Loucy (cell line): ENCODE measurements at regions not wholly inside any gene's neighbourhood (a gene's known extent, or its start where the extent isn't known, plus 50 kb on each side); places are given as distances from the start of the nearest gene placed in this dataset.

Source experiments
- H2AFZ ChIP-seq: fragments of 200-600 bp; sonication (generic); 2 replicates; pipeline ENCODE4 v1.6.0; 2016; ENCODE audit warnings: antibody characterized with exemption, mild to moderate bottlenecking, low read length, moderate library complexity
- H3F3A ChIP-seq: fragments of 200-600 bp; 2 replicates; pipeline ENCODE4 v1.6.0; 2016; ENCODE audit warnings: antibody characterized with exemption, low read depth, mild to moderate bottlenecking
- H3K27me3 ChIP-seq: fragments of 200-600 bp; sonication (generic); 2 replicates; pipeline ENCODE4 v1.6.1; 2014; ENCODE audit warnings: low read length, mild to moderate bottlenecking; ENCODE audit not compliant: insufficient read depth, poor library complexity, severe bottlenecking
- H3K36me3 ChIP-seq: fragments of 200-600 bp; sonication (generic); 2 replicates; pipeline ENCODE4 v1.6.1; 2016; ENCODE audit warnings: low read length; ENCODE audit not compliant: insufficient read depth
- H3K4me1 ChIP-seq: fragments of 200-600 bp; sonication (generic); 2 replicates; pipeline ENCODE4 v1.5.1; 2014; ENCODE audit warnings: low read length, mild to moderate bottlenecking; ENCODE audit not compliant: insufficient read depth, poor library complexity, severe bottlenecking
- H3K4me2 ChIP-seq: fragments of 200-600 bp; sonication (generic); 2 replicates; pipeline ENCODE4 v1.6.0; 2014; ENCODE audit warnings: antibody characterized with exemption, low read length, low read depth, mild to moderate bottlenecking; ENCODE audit not compliant: poor library complexity, severe bottlenecking
- H3K4me3 ChIP-seq: fragments of 200-600 bp; sonication (generic); 2 replicates; pipeline ENCODE4 v1.5.1; 2014; ENCODE audit warnings: low read length, mild to moderate bottlenecking, mixed read lengths; ENCODE audit not compliant: poor library complexity, severe bottlenecking
- H3K79me2 ChIP-seq: fragments of 200-600 bp; sonication (generic); 2 replicates; pipeline ENCODE4 v1.6.1; 2014; ENCODE audit warnings: low read length; ENCODE audit not compliant: insufficient read depth
- H3K9ac ChIP-seq: fragments of 200-600 bp; sonication (generic); 2 replicates; pipeline ENCODE4 v1.6.0; 2014; ENCODE audit warnings: mild to moderate bottlenecking, low read depth, low read length, moderate library complexity; ENCODE audit not compliant: poor library complexity, severe bottlenecking
- H3K9me2 ChIP-seq: fragments of 200-600 bp; sonication (generic); replicated peaks from 2 replicates; pipeline ENCODE4 v1.6.1; 2016; ENCODE audit warnings: low read depth, low read length, mixed read lengths
- H3K9me3 ChIP-seq: fragments of 200-600 bp; sonication (generic); 2 replicates; pipeline ENCODE4 v1.6.1; 2014; ENCODE audit warnings: mild to moderate bottlenecking, antibody characterized with exemption, low read length, low read depth; ENCODE audit not compliant: insufficient read depth
- H4K20me1 ChIP-seq: fragments of 200-600 bp; sonication (generic); 2 replicates; pipeline ENCODE4 v1.6.0; 2014; ENCODE audit warnings: antibody characterized with exemption, low read length, mild to moderate bottlenecking; ENCODE audit not compliant: insufficient read depth, poor library complexity, severe bottlenecking
- EZH2phosphoT487 ChIP-seq: fragments of 200-600 bp; IDR thresholded peaks from 2 replicates; pipeline ENCODE4 v1.6.1; 2018; ENCODE audit warnings: antibody characterized with exemption, mild to moderate bottlenecking, moderate library complexity, borderline replicate concordance
- TF ChIP-seq, protein P1 (sequence below): fragments of 200-600 bp; sonication (generic); conservative IDR thresholded peaks from 2 replicates; pipeline ENCODE4 v1.5.1; 2014; ENCODE audit warnings: mild to moderate bottlenecking, antibody characterized with exemption, low read length

DNA sequence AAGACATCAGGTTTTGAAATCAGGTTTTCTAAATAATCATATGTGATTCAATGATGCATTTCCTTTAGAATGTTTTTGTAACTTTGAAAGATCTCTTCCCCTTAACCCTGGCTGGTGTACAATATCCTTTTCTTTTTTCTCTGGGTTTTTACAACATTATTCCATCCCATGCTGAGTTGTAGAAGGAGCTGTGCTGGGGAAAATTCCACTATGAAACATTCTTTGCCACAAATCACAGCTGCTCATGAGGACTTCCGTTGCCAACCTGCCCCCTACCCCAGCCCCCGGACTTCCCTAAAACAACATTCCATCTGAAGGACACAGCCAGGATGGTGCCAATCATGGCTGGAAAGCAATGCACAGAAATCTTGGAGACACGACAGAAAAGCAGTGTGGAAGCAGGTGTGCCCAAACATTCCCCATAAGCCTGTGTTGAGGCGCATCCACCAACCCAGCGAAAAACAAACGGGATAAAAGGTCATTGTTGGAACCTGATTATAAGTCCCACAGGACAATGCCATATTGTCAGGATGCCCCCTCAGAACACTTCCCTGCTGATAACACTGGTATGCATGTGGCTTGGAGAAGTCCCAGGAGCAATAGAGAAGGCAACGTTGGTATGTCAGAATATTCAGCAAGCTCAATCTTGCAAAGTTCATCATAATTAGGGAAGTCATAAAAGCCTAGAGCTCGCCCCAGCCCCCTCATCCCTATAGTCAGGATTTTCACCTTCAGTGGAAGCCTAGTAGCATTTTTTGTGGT is 475.0 kb downstream of the HS3ST3B1 start:
- TF ChIP-seq EZH2phosphoT487 = no peak
- TF ChIP-seq, protein P1, sequence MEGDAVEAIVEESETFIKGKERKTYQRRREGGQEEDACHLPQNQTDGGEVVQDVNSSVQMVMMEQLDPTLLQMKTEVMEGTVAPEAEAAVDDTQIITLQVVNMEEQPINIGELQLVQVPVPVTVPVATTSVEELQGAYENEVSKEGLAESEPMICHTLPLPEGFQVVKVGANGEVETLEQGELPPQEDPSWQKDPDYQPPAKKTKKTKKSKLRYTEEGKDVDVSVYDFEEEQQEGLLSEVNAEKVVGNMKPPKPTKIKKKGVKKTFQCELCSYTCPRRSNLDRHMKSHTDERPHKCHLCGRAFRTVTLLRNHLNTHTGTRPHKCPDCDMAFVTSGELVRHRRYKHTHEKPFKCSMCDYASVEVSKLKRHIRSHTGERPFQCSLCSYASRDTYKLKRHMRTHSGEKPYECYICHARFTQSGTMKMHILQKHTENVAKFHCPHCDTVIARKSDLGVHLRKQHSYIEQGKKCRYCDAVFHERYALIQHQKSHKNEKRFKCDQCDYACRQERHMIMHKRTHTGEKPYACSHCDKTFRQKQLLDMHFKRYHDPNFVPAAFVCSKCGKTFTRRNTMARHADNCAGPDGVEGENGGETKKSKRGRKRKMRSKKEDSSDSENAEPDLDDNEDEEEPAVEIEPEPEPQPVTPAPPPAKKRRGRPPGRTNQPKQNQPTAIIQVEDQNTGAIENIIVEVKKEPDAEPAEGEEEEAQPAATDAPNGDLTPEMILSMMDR = no peak
- H3K27me3 ChIP-seq = no peaks in the 10 kb centered on the region
- no peak overlapping the region for H3K9ac ChIP-seq
- H3K9me2 ChIP-seq = no peaks in the 10 kb centered on the region
- H3K4me3 ChIP-seq = no peak overlapping the region
- no peak overlapping the region for H2AFZ ChIP-seq
- H3K36me3 ChIP-seq = no peaks in the 10 kb centered on the region
- H3F3A ChIP-seq = no peaks in the 10 kb centered on the region
- no peaks in the 10 kb centered on the region for H3K4me1 ChIP-seq
- no peaks in the 10 kb centered on the region for H4K20me1 ChIP-seq
- no peak overlapping the region for H3K4me2 ChIP-seq
- H3K79me2 ChIP-seq = no peaks in the 10 kb centered on the region
- H3K9me3 ChIP-seq = no peaks in the 10 kb centered on the region

DNA sequence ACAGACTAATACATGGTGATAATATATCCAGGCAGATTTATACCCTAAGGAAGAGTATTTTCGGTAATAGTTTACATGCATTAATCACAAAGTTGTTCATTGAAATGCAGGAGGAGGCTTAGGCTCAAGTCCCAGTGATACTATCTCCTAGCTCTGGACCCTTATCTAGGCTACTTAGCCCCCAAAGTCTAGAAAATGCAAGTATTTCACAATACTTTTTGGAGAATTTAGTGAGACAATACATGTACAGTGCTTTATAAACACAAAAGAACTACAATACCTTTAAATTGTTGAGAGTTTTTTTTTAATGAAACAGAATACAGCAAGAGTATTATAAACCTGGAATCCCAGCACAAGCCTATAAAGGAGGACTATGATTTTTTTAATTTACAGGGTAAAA is 473.9 kb downstream of the HS3ST3B1 start:
- no peaks in the 10 kb centered on the region for H3K9me2 ChIP-seq
- no peaks in the 10 kb centered on the region for H3K79me2 ChIP-seq
- no peaks in the 10 kb centered on the region for H3K36me3 ChIP-seq
- no peak overlapping the region for H3K9ac ChIP-seq
- TF ChIP-seq EZH2phosphoT487 = no peak
- TF ChIP-seq, protein P1 = no peak
- H3K4me1 ChIP-seq = no peaks in the 10 kb centered on the region
- no peaks in the 10 kb centered on the region for H3K27me3 ChIP-seq
- H3F3A ChIP-seq = no peaks in the 10 kb centered on the region
- no peak overlapping the region for H3K4me3 ChIP-seq
- no peak overlapping the region for H2AFZ ChIP-seq
- no peaks in the 10 kb centered on the region for H4K20me1 ChIP-seq
- no peaks in the 10 kb centered on the region for H3K9me3 ChIP-seq
- no peak overlapping the region for H3K4me2 ChIP-seq

DNA sequence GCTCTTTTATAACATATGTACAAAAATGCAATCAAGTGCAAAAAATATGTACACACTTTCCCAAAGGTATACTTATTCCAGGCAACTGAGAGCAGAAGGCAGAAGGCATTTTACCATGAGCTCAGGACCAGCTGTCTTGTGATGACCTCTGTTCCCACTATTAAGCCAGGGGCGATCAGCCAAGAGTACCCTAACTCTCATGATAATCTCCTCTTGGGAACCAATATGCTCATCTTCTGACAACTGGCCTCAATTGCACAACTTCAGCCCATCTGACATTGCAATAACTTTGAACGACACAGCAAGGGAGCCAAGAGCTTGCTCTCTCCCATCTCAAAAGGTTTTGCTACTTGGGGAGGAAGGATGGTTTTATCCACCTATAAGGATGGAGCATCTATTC is 471.9 kb downstream of the HS3ST3B1 start:
- Histone ChIP-seq H3K9me2 (no peaks in the 10 kb centered on the region), H3K4me1 (no peaks in the 10 kb centered on the region), H3F3A (no peaks in the 10 kb centered on the region), H3K79me2 (no peaks in the 10 kb centered on the region), H3K27me3 (no peaks in the 10 kb centered on the region), H3K9me3 (no peaks in the 10 kb centered on the region), H3K4me2 (no peak overlapping the region), H3K9ac (no peak overlapping the region), H2AFZ (no peak overlapping the region), H4K20me1 (no peaks in the 10 kb centered on the region), H3K36me3 (no peaks in the 10 kb centered on the region), H3K4me3 (no peak overlapping the region)
- TF ChIP-seq, protein P1 = no peak
- no peak for TF ChIP-seq EZH2phosphoT487
